H7 (cell line): ENCODE measurements at regions not wholly inside any gene's neighbourhood (a gene's known extent, or its start where the extent isn't known, plus 50 kb on each side); places are given as distances from the start of the nearest gene placed in this dataset.
"Not testable (repeated sequence)": the region's sequence is repeated elsewhere in the genome, so short reads cannot be mapped to it uniquely, and the experiment has no call there.

ENCODE experiments used
- DNase-seq: peaks from one replicate; pipeline ENCODE4 v3.0.0; 2012
- H3K27me3 ChIP-seq: 2 replicates; pipeline ENCODE4 v1.6.0; 2011; ENCODE audit warnings: mild to moderate bottlenecking, low read length; ENCODE audit not compliant: control insufficient read depth, insufficient read depth
- H3K36me3 ChIP-seq: replicated peaks from 2 replicates; pipeline ENCODE4 v1.5.1; 2011; ENCODE audit warnings: low read length; ENCODE audit not compliant: control insufficient read depth, insufficient read depth
- H3K4me3 ChIP-seq: 2 replicates; pipeline ENCODE4 v1.5.1; 2011; ENCODE audit warnings: low read depth, mild to moderate bottlenecking, control low read depth, low read length, moderate library complexity; ENCODE audit not compliant: insufficient read depth

DNA sequence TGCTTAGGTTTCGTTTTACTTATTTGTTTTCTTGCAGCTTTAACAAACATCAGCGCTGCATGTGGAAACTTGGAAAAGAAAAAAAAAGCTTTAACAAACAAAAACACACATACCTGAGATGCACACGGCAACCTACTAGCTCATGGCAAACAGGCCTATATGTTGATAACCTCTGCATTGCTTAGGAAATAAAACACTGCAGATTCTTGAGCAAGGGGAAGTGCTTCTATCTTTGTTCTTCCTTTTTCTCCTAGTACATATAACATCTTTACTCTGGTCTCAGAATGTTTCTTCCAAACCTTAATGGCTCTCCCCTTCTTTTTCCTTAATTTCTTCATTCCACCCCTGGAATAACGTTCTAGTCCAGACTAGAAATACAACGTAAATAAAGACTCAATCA, 142.9 kb upstream of the NBPF9 start:
- H3K36me3 ChIP-seq, H3K4me3 ChIP-seq, DNase-seq, H3K27me3 ChIP-seq: not testable (repeated sequence)

DNA sequence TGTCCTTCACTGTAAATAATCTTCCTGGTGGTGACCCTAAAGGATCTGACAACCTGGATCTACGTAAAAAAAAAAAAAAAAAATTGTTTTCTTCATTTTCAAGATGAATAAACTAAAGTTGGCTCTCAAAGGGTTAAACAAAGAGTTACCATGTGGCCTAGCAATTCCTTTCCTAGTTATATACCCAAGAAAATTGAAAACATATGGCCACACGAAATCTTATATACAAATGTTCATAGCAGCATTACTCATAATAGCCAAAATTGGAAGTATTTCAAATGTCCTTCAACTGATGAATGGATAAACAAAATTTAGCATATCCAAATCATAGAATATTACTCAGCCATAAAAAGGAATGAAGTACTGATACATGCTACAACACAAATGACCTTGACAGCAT, 145.3 kb upstream of the NBPF9 start:
- not testable (repeated sequence) for H3K27me3 ChIP-seq, H3K36me3 ChIP-seq, DNase-seq, H3K4me3 ChIP-seq

DNA sequence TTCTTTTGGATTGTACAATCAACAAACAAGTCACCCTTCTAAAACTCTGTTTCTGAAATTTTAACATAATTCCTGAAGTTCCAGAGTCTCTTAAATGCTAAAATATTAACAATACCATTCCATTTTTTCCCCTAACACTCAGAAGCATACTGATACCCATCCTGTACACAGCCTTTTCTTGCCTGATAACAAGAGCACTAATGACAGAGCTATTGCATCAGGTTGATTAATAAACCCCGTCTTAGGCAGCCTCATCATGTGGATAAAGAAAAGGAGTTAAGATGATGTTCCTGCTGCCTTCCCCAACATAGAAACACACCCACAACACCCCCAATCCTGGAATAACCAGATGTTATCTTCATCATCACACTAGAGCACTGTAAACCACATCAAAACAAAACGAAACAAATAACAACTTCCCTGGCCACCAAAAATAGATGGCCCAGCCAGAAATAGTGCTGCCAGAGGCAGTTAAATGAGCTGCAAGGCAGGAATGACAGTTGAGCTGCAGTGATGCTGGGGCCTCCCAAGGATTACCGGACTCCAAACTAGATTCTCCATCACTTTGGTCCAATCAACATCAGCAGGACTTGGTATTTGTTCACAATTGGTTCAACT, 146.6 kb upstream of the NBPF9 start:
- not testable (repeated sequence) for DNase-seq, H3K27me3 ChIP-seq, H3K4me3 ChIP-seq, H3K36me3 ChIP-seq

- H3K4me3 ChIP-seq, H3K36me3 ChIP-seq, H3K27me3 ChIP-seq, DNase-seq: not testable (repeated sequence)
Measured at GRCh38 chr1:149254894-149255847, 151.8 kb upstream of the NBPF9 start.

DNA sequence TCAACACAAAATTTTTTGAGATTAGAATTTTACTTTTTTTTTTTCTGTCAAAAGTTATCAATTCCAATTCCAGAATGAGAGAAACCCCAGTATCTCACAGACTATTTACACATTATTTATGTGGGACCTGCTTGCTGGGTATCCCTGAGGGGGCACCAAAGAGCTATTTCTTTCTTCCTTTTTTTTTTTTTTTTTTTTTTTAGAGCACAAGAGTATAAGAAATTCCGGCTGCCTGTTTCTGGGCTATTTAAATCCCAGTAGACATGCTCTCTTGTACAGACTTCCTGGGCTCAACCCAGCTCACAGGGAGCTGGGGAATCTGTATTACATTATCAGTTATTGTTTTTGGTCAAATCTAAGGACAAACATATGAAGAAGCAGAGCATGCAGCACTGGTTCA, 156.9 kb upstream of the NBPF9 start:
- H3K27me3 ChIP-seq, H3K4me3 ChIP-seq, DNase-seq, H3K36me3 ChIP-seq: not testable (repeated sequence)

- H3K27me3 ChIP-seq, DNase-seq, H3K36me3 ChIP-seq, H3K4me3 ChIP-seq: not testable (repeated sequence)
Measured at GRCh38 chr1:149260736-149261340, 157.5 kb upstream of the NBPF9 start.

DNA sequence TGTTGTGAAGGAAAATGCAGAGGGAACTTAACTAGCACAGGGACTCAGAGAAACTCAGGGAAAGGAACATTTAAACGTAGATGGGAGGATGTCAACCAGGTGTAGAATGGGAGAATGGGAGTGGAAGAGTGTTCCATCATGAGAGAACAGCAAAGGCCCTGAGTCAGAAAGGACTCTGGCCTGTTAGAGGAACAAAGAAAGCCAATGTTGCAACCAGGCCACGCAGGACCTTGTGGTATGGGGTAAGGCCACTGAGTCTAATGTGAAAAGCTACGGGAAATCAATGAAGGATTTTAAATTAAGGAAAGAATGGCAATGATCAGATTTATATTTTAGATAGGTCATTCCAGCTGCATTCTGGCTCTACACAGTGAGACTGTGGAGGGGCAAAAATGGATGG, 163.9 kb upstream of the NBPF9 start:
- not testable (repeated sequence) for H3K4me3 ChIP-seq, DNase-seq, H3K27me3 ChIP-seq, H3K36me3 ChIP-seq

DNA sequence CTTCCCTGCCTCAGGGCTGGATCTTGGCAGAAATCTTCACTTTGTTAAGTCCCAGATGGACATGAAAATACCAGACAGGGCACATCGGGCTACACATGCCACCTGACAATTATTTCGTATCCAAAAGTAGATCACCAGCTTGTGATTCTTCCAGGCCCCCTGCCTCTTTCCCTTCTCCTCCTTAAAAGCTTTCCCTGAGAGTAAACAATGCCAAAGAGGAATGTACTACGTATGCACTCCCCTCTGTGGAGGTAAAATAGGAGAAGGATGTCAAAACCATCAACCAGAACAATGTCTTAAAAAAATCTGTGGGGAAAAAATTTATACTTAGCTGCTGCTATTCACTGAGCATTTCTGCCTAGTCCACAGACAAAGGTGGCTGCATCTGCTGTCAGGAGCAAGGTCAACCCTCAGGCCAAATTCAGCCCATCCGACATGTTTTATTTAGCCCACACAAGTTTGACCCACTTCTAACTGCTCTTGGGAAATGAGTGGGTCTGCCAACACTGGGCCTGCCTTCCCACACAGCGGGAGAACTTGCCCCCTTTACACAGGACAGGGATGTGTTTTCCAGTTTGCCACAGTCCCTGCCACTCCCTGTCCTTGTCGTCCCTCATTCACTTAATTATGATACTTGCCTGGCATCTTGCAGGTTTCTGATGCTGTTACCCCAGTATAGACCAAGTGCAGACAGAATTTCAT, 165.8 kb upstream of the NBPF9 start:
- H3K27me3 ChIP-seq = not testable (repeated sequence)

GRCh38 chr1:149269833-149270232, 166.5 kb upstream of the NBPF9 start:
- not testable (repeated sequence) for H3K36me3 ChIP-seq, H3K27me3 ChIP-seq, DNase-seq, H3K4me3 ChIP-seq

More for the DNA sequence above, 165.8 kb upstream of the NBPF9 start:
- DNase-seq, H3K4me3 ChIP-seq, H3K36me3 ChIP-seq: not testable (repeated sequence)

GRCh38 chr1:149274493-149274892, 171.1 kb upstream of the NBPF9 start:
- not testable (repeated sequence) for H3K4me3 ChIP-seq, H3K36me3 ChIP-seq, DNase-seq, H3K27me3 ChIP-seq

- DNase-seq = not testable (repeated sequence)
Measured at GRCh38 chr1:149275802-149276201, 172.5 kb upstream of the NBPF9 start.

GRCh38 chr1:149276496-149276895, 173.1 kb upstream of the NBPF9 start:
- not testable (repeated sequence) for H3K27me3 ChIP-seq, H3K36me3 ChIP-seq, DNase-seq, H3K4me3 ChIP-seq

More at GRCh38 chr1:149275802-149276201, 172.5 kb upstream of the NBPF9 start:
- H3K36me3 ChIP-seq, H3K27me3 ChIP-seq, H3K4me3 ChIP-seq: not testable (repeated sequence)

DNA sequence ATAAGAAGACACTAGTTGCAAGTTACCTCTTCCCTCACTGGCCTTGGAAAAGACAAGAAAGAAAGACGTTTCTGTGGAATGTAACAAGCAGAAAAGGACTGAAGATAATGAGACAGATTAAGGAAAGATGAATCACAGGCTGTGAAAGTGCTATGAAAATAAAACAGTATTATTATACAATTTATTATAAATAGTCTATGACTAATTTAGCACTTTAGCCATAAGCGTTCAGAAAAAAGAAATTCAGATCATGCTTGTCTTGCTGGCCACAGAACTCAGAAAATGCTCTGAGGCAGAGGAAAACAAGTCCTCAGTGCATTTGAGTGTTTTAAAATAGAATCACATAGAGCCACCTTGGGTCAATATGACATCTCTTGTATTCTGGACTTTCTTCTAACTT, 174.8 kb upstream of the NBPF9 start:
- H3K4me3 ChIP-seq, DNase-seq, H3K27me3 ChIP-seq, H3K36me3 ChIP-seq: not testable (repeated sequence)

GRCh38 chr1:149279015-149279414, 175.7 kb upstream of the NBPF9 start:
- H3K27me3 ChIP-seq, H3K36me3 ChIP-seq, DNase-seq, H3K4me3 ChIP-seq: not testable (repeated sequence)
